HG02885 (cell line): ENCODE measurements at regions not wholly inside any gene's neighbourhood (a gene's known extent, or its start where the extent isn't known, plus 50 kb on each side); places are given as distances from the start of the nearest gene placed in this dataset.

Source experiments
- ATAC-seq: cut with Tn5 transposase; IDR thresholded peaks from one replicate; pipeline ENCODE4 v1.9.1; 2021; ENCODE audit warnings: mild to moderate bottlenecking; ENCODE audit not compliant: unreplicated experiment, poor library complexity

GRCh38 chr14:54335569-54336155, 61.1 kb upstream of the CDKN3 start:
- no peak for ATAC-seq

GRCh38 chr14:54337314-54337713, 59.5 kb upstream of the CDKN3 start:
- no peak for ATAC-seq

GRCh38 chr14:54338696-54339317, 58.0 kb upstream of the CDKN3 start:
- ATAC-seq, result no peak

- ATAC-seq, result no peak
Observed at GRCh38 chr14:54339771-54340170, 57.0 kb upstream of the CDKN3 start.

- no peak for ATAC-seq
Observed at GRCh38 chr14:54342806-54343205, 54.0 kb upstream of the CDKN3 start.

GRCh38 chr14:54343272-54344121, 53.3 kb upstream of the CDKN3 start:
- ATAC-seq, result no peak

GRCh38 chr14:54344445-54344844, 52.4 kb upstream of the CDKN3 start:
- ATAC-seq, result no peak

- ATAC-seq, result no peak
Observed at GRCh38 chr14:54346257-54346656, 50.5 kb upstream of the CDKN3 start.
